ENCODE measurements at regions not wholly inside any gene's neighbourhood (a gene's known extent, or its start where the extent isn't known, plus 50 kb on each side); places are given as distances from the start of the nearest gene placed in this dataset.

DNA sequence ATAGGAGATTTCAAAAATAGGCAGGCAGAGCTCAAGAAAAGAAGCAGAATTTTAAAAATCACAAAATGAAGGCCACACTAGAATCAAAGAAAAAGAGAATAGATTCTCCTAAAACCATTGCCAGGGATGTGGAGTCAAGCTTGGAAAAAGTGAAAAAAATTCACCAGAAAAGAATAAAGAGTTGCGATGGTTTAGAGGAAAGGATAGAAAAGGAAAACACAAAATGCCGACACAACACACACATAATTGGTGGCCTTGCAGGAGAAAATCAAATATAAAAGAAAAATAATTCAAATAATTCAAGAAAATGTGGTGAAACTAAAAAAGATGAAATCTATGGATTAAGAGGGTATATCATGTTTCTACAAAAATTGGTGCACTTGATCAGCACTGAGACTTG lies 181.6 kb upstream of the C14orf180 start:
- TF ChIP-seq SP3 (tag by site-specific recombination; IDR thresholded peaks at IDR 0.05) (no peak), ZNF629 (tag by site-specific recombination; IDR thresholded peaks at IDR 0.05) (no peak), ZNF248 (tag by site-specific recombination; IDR thresholded peaks at IDR 0.05) (no peak), PRDM1 (tag by site-specific recombination; IDR thresholded peaks at IDR 0.05) (no peak)
- TF ChIP-seq, protein P1, sequence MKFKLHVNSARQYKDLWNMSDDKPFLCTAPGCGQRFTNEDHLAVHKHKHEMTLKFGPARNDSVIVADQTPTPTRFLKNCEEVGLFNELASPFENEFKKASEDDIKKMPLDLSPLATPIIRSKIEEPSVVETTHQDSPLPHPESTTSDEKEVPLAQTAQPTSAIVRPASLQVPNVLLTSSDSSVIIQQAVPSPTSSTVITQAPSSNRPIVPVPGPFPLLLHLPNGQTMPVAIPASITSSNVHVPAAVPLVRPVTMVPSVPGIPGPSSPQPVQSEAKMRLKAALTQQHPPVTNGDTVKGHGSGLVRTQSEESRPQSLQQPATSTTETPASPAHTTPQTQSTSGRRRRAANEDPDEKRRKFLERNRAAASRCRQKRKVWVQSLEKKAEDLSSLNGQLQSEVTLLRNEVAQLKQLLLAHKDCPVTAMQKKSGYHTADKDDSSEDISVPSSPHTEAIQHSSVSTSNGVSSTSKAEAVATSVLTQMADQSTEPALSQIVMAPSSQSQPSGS (tag by site-specific recombination; IDR thresholded peaks at IDR 0.05; ENCODE audit: low read depth), result no peak
- TF ChIP-seq, protein P2, sequence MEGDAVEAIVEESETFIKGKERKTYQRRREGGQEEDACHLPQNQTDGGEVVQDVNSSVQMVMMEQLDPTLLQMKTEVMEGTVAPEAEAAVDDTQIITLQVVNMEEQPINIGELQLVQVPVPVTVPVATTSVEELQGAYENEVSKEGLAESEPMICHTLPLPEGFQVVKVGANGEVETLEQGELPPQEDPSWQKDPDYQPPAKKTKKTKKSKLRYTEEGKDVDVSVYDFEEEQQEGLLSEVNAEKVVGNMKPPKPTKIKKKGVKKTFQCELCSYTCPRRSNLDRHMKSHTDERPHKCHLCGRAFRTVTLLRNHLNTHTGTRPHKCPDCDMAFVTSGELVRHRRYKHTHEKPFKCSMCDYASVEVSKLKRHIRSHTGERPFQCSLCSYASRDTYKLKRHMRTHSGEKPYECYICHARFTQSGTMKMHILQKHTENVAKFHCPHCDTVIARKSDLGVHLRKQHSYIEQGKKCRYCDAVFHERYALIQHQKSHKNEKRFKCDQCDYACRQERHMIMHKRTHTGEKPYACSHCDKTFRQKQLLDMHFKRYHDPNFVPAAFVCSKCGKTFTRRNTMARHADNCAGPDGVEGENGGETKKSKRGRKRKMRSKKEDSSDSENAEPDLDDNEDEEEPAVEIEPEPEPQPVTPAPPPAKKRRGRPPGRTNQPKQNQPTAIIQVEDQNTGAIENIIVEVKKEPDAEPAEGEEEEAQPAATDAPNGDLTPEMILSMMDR (tag by site-specific recombination; IDR thresholded peaks at IDR 0.05), result no peak

Data from HEK293 (cell line).